ENCODE measurements at regions not wholly inside any gene's neighbourhood (a gene's known extent, or its start where the extent isn't known, plus 50 kb on each side); places are given as distances from the start of the nearest gene placed in this dataset.

DNA sequence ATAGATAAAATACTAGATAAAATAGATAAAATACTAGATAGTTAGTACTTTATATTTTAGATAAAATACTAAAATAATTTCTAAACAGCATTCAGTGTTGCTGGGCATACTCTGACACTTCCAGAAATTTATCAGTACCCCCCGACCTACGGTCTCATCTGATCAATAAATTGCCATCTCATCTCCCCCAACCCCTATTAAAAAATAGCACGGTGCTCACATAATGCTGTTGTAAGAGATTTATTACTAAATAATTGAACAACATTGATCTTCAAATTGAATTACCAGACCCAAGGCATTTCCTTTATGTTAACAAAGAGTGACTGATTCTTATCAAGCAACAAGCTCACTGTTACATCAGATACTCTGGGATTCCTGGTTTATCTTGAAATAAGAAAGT is 300.9 kb downstream of the CBLN4 start:
- TF ChIP-seq, protein P1, sequence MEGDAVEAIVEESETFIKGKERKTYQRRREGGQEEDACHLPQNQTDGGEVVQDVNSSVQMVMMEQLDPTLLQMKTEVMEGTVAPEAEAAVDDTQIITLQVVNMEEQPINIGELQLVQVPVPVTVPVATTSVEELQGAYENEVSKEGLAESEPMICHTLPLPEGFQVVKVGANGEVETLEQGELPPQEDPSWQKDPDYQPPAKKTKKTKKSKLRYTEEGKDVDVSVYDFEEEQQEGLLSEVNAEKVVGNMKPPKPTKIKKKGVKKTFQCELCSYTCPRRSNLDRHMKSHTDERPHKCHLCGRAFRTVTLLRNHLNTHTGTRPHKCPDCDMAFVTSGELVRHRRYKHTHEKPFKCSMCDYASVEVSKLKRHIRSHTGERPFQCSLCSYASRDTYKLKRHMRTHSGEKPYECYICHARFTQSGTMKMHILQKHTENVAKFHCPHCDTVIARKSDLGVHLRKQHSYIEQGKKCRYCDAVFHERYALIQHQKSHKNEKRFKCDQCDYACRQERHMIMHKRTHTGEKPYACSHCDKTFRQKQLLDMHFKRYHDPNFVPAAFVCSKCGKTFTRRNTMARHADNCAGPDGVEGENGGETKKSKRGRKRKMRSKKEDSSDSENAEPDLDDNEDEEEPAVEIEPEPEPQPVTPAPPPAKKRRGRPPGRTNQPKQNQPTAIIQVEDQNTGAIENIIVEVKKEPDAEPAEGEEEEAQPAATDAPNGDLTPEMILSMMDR (conservative IDR thresholded peaks at IDR 0.05; ENCODE audit: low read depth, low read length) = no peak
- TF ChIP-seq EZH2 (IDR thresholded peaks at IDR 0.05; ENCODE audit: borderline replicate concordance, low read depth, low read length, poor library complexity, severe bottlenecking) = no peak
